H1 (cell line): ENCODE measurements at regions not wholly inside any gene's neighbourhood (a gene's known extent, or its start where the extent isn't known, plus 50 kb on each side); places are given as distances from the start of the nearest gene placed in this dataset.

Source experiments
- CTCF ChIA-PET: fragments of 300-600 bp; sonication (Branson Sonifier 250); formaldehyde crosslinking; loops from one replicate; lab custom pipeline; 2021; ENCODE audit not compliant: partially characterized antibody; lab: Charles Lee
- POLR2A ChIA-PET: fragments of 300-600 bp; sonication (Branson Sonifier 250); formaldehyde crosslinking; loops from one replicate; lab custom pipeline; 2021; ENCODE audit warnings: inconsistent platforms; ENCODE audit not compliant: partially characterized antibody; lab: Charles Lee
- DNase-seq, 2 experiments: peaks; one replicate each; pipeline versions ENCODE4 v3.0.0 to v3.0.0-alpha.2; 2010 to 2022; ENCODE audit warnings: low spot score in 2 of 2, low read depth in 1 of 2, mixed read lengths in 1 of 2
- FAIRE-seq: peaks from 2 replicates; lab custom pipeline; 2011; peaks lifted over from hg19 to GRCh38; lab: Jason Lieb, UNC
- H2AFZ ChIP-seq: 2 replicates; pipeline ENCODE4 v1.8.1; 2012; ENCODE audit warnings: low read length, inconsistent platforms
- H2AK5ac ChIP-seq: 2 replicates; pipeline ENCODE4 v1.6.1; 2013; ENCODE audit warnings: low read depth, low read length
- H2BK120ac ChIP-seq: replicated peaks from 2 replicates; pipeline ENCODE3; 2013; ENCODE audit warnings: low read depth, low read length, inconsistent platforms
- H2BK12ac ChIP-seq: 2 replicates; pipeline ENCODE4 v1.6.1; 2013; ENCODE audit warnings: low read depth, low read length
- H2BK15ac ChIP-seq: 2 replicates; pipeline ENCODE4 v1.6.1; 2013; ENCODE audit warnings: low read length
- H2BK20ac ChIP-seq: 2 replicates; pipeline ENCODE4 v1.6.1; 2013; ENCODE audit warnings: low read length
- H2BK5ac ChIP-seq: 2 replicates; pipeline ENCODE4 v1.6.1; 2013; ENCODE audit warnings: low read depth, low read length
- H3K14ac ChIP-seq: 2 replicates; pipeline ENCODE4 v1.6.1; 2013; ENCODE audit warnings: inconsistent platforms; ENCODE audit not compliant: insufficient read length
- H3K18ac ChIP-seq: 2 replicates; pipeline ENCODE4 v1.6.1; 2013; ENCODE audit warnings: low read length; ENCODE audit errors: extremely low read depth
- H3K23ac ChIP-seq: 2 replicates; pipeline ENCODE4 v1.6.1; 2013; ENCODE audit warnings: inconsistent platforms; ENCODE audit not compliant: insufficient read length
- H3K23me2 ChIP-seq: 2 replicates; pipeline ENCODE4 v1.6.1; 2013; ENCODE audit warnings: low read depth, low read length
- H3K27ac ChIP-seq: 2 replicates; pipeline ENCODE4 v1.6.1; 2011; ENCODE audit warnings: low read depth, low read length, inconsistent platforms
- H3K27me3 ChIP-seq, 4 experiments: replicated peaks in 1 of 4; 1 replicate in 1 of 4; 2 replicates in 3 of 4; pipeline versions ENCODE4 v1.6.1 to v1.8.1; 2011 to 2013; ENCODE audit warnings: low read length in 3 of 4, mild to moderate bottlenecking in 3 of 4, inconsistent platforms in 2 of 4, mixed read lengths in 2 of 4, moderate library complexity in 1 of 4; ENCODE audit not compliant: control insufficient read depth in 3 of 4, insufficient read depth in 3 of 4; ENCODE audit errors: extremely low read depth in 1 of 4
- H3K36me3 ChIP-seq, 4 experiments: 2 replicates each; pipeline versions ENCODE4 v1.6.1 to v1.8.1; 2011 to 2013; ENCODE audit warnings: mild to moderate bottlenecking in 4 of 4, low read length in 3 of 4, moderate library complexity in 2 of 4, control low read depth in 1 of 4, inconsistent platforms in 1 of 4; ENCODE audit not compliant: insufficient read depth in 4 of 4, control insufficient read depth in 2 of 4
- H3K4ac ChIP-seq: replicated peaks from 2 replicates; pipeline ENCODE3; 2013; ENCODE audit warnings: low read length, low read depth, mixed read lengths, inconsistent platforms; ENCODE audit not compliant: insufficient read length
- H3K4me1 ChIP-seq, 4 experiments: replicated peaks in 1 of 4; 1 replicate in 1 of 4; 2 replicates in 3 of 4; pipeline versions ENCODE4 v1.6.1 to v1.8.1; 2011 to 2013; ENCODE audit warnings: low read length in 3 of 4, inconsistent platforms in 2 of 4, mixed read lengths in 1 of 4; ENCODE audit not compliant: insufficient read depth in 4 of 4, control insufficient read depth in 3 of 4
- H3K4me2 ChIP-seq, 2 experiments: 2 replicates each; pipeline versions ENCODE4 v1.6.1 to v1.8.1; 2011 to 2013; ENCODE audit warnings: low read depth in 2 of 2, low read length in 2 of 2, control low read depth in 1 of 2, inconsistent platforms in 1 of 2, mild to moderate bottlenecking in 1 of 2; ENCODE audit not compliant: insufficient read depth in 1 of 2
- H3K4me3 ChIP-seq, 4 experiments: fragments of 200-600, 300-600 bp in 1 of 4; sonication (generic), shearing (Covaris generic), sonication (Bioruptor Twin) in 1 of 4; 2 replicates each; pipeline versions ENCODE4 v1.5.1 to v1.8.1; 2011 to 2016; ENCODE audit warnings: low read length in 4 of 4, low read depth in 3 of 4, control low read depth in 2 of 4, inconsistent platforms in 2 of 4, mild to moderate bottlenecking in 2 of 4, mixed read lengths in 1 of 4, moderate library complexity in 1 of 4; ENCODE audit not compliant: insufficient read depth in 2 of 4; ENCODE audit errors: extremely low read depth in 1 of 4
- H3K56ac ChIP-seq: replicated peaks from 2 replicates; pipeline ENCODE3; 2013; ENCODE audit warnings: low read depth, mild to moderate bottlenecking, mixed read lengths, low read length, inconsistent platforms; ENCODE audit not compliant: insufficient read length
- H3K79me1 ChIP-seq: 2 replicates; pipeline ENCODE4 v1.6.1; 2013; ENCODE audit warnings: low read depth, low read length, control low read depth
- H3K79me2 ChIP-seq, 2 experiments: 2 replicates each; pipeline versions ENCODE4 v1.6.1 to v1.8.1; 2012 to 2013; ENCODE audit warnings: low read length in 2 of 2, mild to moderate bottlenecking in 2 of 2, inconsistent platforms in 1 of 2; ENCODE audit not compliant: insufficient read depth in 2 of 2, control insufficient read depth in 1 of 2
- H3K9ac ChIP-seq, 4 experiments: replicated peaks in 1 of 4; 1 replicate in 1 of 4; 2 replicates in 3 of 4; pipeline versions ENCODE4 v1.6.1 to v1.8.1; 2011 to 2013; ENCODE audit warnings: low read depth in 3 of 4, low read length in 3 of 4, control low read depth in 2 of 4, mild to moderate bottlenecking in 2 of 4, moderate library complexity in 2 of 4, inconsistent platforms in 1 of 4; ENCODE audit errors: extremely low read depth in 1 of 4
- H3K9me3 ChIP-seq, 2 experiments: 2 replicates each; pipeline versions ENCODE4 v1.6.1 to v1.8.1; 2012 to 2013; ENCODE audit warnings: mild to moderate bottlenecking in 2 of 2, moderate library complexity in 2 of 2, control low read depth in 1 of 2, inconsistent platforms in 1 of 2, low read depth in 1 of 2, low read length in 1 of 2, mixed read lengths in 1 of 2; ENCODE audit not compliant: insufficient read depth in 2 of 2
- H4K20me1 ChIP-seq, 2 experiments: replicated peaks in 1 of 2; 2 replicates each; pipeline versions ENCODE3 to v1.8.1; 2011 to 2013; ENCODE audit warnings: inconsistent platforms in 2 of 2, low read length in 2 of 2, mild to moderate bottlenecking in 1 of 2; ENCODE audit not compliant: insufficient read depth in 2 of 2, control insufficient read depth in 1 of 2
- H4K5ac ChIP-seq: 2 replicates; pipeline ENCODE4 v1.6.1; 2013; ENCODE audit warnings: low read length, low read depth, mixed read lengths, inconsistent platforms; ENCODE audit not compliant: insufficient read length
- H4K8ac ChIP-seq: 2 replicates; pipeline ENCODE4 v1.8.0; 2013; ENCODE audit warnings: mild to moderate bottlenecking, moderate library complexity, low read length, inconsistent platforms; ENCODE audit not compliant: insufficient read depth; ENCODE audit errors: extremely low read depth
- H4K91ac ChIP-seq: replicated peaks from 2 replicates; pipeline ENCODE3; 2013; ENCODE audit warnings: low read length, mixed read lengths, inconsistent platforms; ENCODE audit not compliant: insufficient read length
- ASH2L ChIP-seq: fragments of 200-600, 300-600 bp; sonication (generic); IDR thresholded peaks from one replicate; pipeline ENCODE4 v1.7.1; 2017; ENCODE audit warnings: low read length
- ATF3 ChIP-seq: IDR thresholded peaks from 2 replicates; pipeline ENCODE4 v1.6.1; 2011; ENCODE audit warnings: low read depth, mild to moderate bottlenecking, low read length; ENCODE audit not compliant: insufficient read depth
- BCL11A ChIP-seq, 2 experiments: IDR thresholded peaks; one replicate each; pipeline ENCODE4 v1.6.1; 2011; ENCODE audit warnings: low read depth in 2 of 2, low read length in 2 of 2, mild to moderate bottlenecking in 2 of 2
- E2F6 ChIP-seq: IDR thresholded peaks from 2 replicates; pipeline ENCODE4 v1.6.1; 2012; ENCODE audit warnings: inconsistent platforms
- EZH2 ChIP-seq: fragments of 200-600 bp; sonication (generic); IDR thresholded peaks from 2 replicates; pipeline ENCODE4 v1.7.1; 2012; ENCODE audit warnings: low read depth, mild to moderate bottlenecking, moderate library complexity, low read length, inconsistent platforms; ENCODE audit not compliant: severe bottlenecking
- NRF1 ChIP-seq: IDR thresholded peaks from 2 replicates; pipeline ENCODE4 v1.6.1; 2011; ENCODE audit warnings: mild to moderate bottlenecking, low read depth, low read length, improper control_type of control experiment
- POLR2A ChIP-seq, 2 experiments: IDR thresholded peaks; 1 replicate in 1 of 2; 2 replicates in 1 of 2; pipeline ENCODE4 v1.6.1; 2011; ENCODE audit warnings: low read depth in 2 of 2, low read length in 2 of 2, mild to moderate bottlenecking in 2 of 2; ENCODE audit errors: control extremely low read depth in 1 of 2
- POLR2AphosphoS5 ChIP-seq: IDR thresholded peaks from 2 replicates; pipeline ENCODE4 v1.6.1; 2011; ENCODE audit warnings: low read depth, low read length
- RBBP5 ChIP-seq: IDR thresholded peaks from 2 replicates; pipeline ENCODE4 v1.7.1; 2012; ENCODE audit warnings: low read depth, mild to moderate bottlenecking, inconsistent platforms, low read length, moderate library complexity, borderline replicate concordance
- RNF2 ChIP-seq: fragments of 200-900, 300-1000 bp; sonication (generic); IDR thresholded peaks from 2 replicates; pipeline ENCODE4 v1.7.1; 2016; ENCODE audit warnings: borderline replicate concordance, low read depth, mild to moderate bottlenecking, antibody characterized with exemption, low read length; ENCODE audit not compliant: poor library complexity, severe bottlenecking; ENCODE audit errors: missing control alignments
- SAP30 ChIP-seq: fragments of 300-600 bp; sonication (generic); IDR thresholded peaks from 2 replicates; pipeline ENCODE4 v1.7.1; 2012; ENCODE audit warnings: low read length, moderate library complexity, mild to moderate bottlenecking, inconsistent platforms; ENCODE audit not compliant: insufficient read depth, insufficient replicate concordance
- USF2 ChIP-seq: IDR thresholded peaks from 2 replicates; pipeline ENCODE4 v1.6.1; 2011; ENCODE audit warnings: low read length, improper control_type of control experiment
- WGBS, 2 experiments: shearing (Covaris generic) in 1 of 2; methylation state at CpG; one replicate each; pipeline versions ENCODE4 v1.1.6 to v1.1.7; 2013 to 2015; ENCODE audit warnings: low lambda C conversion rate in 2 of 2, mixed read lengths in 2 of 2, inconsistent platforms in 1 of 2, low coverage in 1 of 2, missing lambda C conversion rate in 1 of 2; ENCODE audit not compliant: insufficient replicate concordance in 2 of 2, insufficient coverage in 1 of 2, insufficient read length in 1 of 2; ENCODE audit errors: extremely low coverage in 1 of 2, missing lambda C conversion rate in 1 of 2; 5-methylcytosine and 5-hydroxymethylcytosine counted together

- POLR2A ChIA-PET, result no interaction called here
- no peaks in the 10 kb centered on the region for H3K36me3 ChIP-seq
- no peak overlapping the region for H3K4ac ChIP-seq
- FAIRE-seq (no peak), DNase-seq (no peak)
- no peak overlapping the region for H2AFZ ChIP-seq
- CTCF ChIA-PET, result interaction anchor here (0.7 to 2.1 kb wide), 3 partner anchors 12 to 47 kb away, joined by 4 to 6 read pairs (median 5); no protein-coding TSS in a partner anchor
- H3K79me1 ChIP-seq, result no peaks in the 10 kb centered on the region
- no peak overlapping the region for H3K9ac ChIP-seq
- no peaks in the 10 kb centered on the region for H4K20me1 ChIP-seq
- H3K56ac ChIP-seq, result no peak overlapping the region
- no peak overlapping the region for H3K18ac ChIP-seq
- H4K5ac ChIP-seq, result no peak overlapping the region
- H3K79me2 ChIP-seq, result no peaks in the 10 kb centered on the region
- H4K8ac ChIP-seq, result no peak overlapping the region
- no peak overlapping the region for H2BK12ac ChIP-seq
- no peak overlapping the region for H3K4me3 ChIP-seq
- H4K91ac ChIP-seq, result no peak overlapping the region
- H3K4me2 ChIP-seq, result no peak overlapping the region
- no peak overlapping the region for H3K23ac ChIP-seq
- H2BK120ac ChIP-seq, result no peak overlapping the region
- no peaks in the 10 kb centered on the region for H3K9me3 ChIP-seq
- H3K4me1 ChIP-seq, result no peaks in the 10 kb centered on the region
- no peaks in the 10 kb centered on the region for H3K23me2 ChIP-seq
- WGBS, 2 experiments, result 94% methylated on average over 2 of the region's 2 CpGs; no CpG with 5 or more reads in 1 of the 2 experiments
- no peak overlapping the region for H2BK15ac ChIP-seq
- H3K27ac ChIP-seq, result no peak overlapping the region
- no peak overlapping the region for H2BK20ac ChIP-seq
- no peak overlapping the region for H2BK5ac ChIP-seq
- no peaks in the 10 kb centered on the region for H3K27me3 ChIP-seq
- H3K14ac ChIP-seq, result no peak overlapping the region
- no peak overlapping the region for H2AK5ac ChIP-seq
- TF ChIP-seq ASH2L (no peak), POLR2A (IDR thresholded peaks at IDR 0.05; ENCODE audit: control extremely low read depth in 1 of 2, low read depth in 2 of 2, low read length in 2 of 2) (no peak), RBBP5 (no peak), NRF1 (no peak), BCL11A (IDR thresholded peaks at IDR 0.05; ENCODE audit: low read depth in 2 of 2, low read length in 2 of 2) (no peak), EZH2 (no peak), POLR2AphosphoS5 (no peak), E2F6 (no peak), ATF3 (no peak), RNF2 (no peak), USF2 (no peak), SAP30 (no peak)
Observed at GRCh38 chr15:81765816-81766215, 280.0 kb downstream of the MEX3B start.
